Endothelial cell of umbilical vein (primary cell): ENCODE measurements at regions not wholly inside any gene's neighbourhood (a gene's known extent, or its start where the extent isn't known, plus 50 kb on each side); places are given as distances from the start of the nearest gene placed in this dataset.

Experiments used
- BruUV-seq: library from RNA; stranded (reverse); fragments of 400-500 nt; replicated peaks from 2 replicates; lab custom pipeline; 2021; lab: Mats Ljungman, UMichigan
- CTCF ChIA-PET: fragments of 300-600, 350-600 bp; sonication (Branson Sonifier 250); formaldehyde crosslinking; loops from one replicate; lab custom pipeline; 2021; ENCODE audit warnings: antibody characterized with exemption, inconsistent platforms; lab: Charles Lee
- POLR2A ChIA-PET: fragments of 300-600, 350-600 bp; sonication (Branson Sonifier 250); formaldehyde crosslinking; loops from one replicate; lab custom pipeline; 2021; ENCODE audit warnings: antibody characterized with exemption, inconsistent platforms; lab: Charles Lee
- DNase-seq: peaks from one replicate; pipeline ENCODE4 v3.0.0-alpha.2; 2011; ENCODE audit warnings: low read depth, low spot score
- FAIRE-seq: peaks from 2 replicates; lab custom pipeline; 2011; peaks lifted over from hg19 to GRCh38; lab: Jason Lieb, UNC
- H2AFZ ChIP-seq: 2 replicates; pipeline ENCODE4 v1.6.0; 2012; ENCODE audit warnings: low read depth, low read length, control low read depth, inconsistent platforms
- H3K27ac ChIP-seq: 2 replicates; pipeline ENCODE4 v1.5.1; 2011; ENCODE audit warnings: low read depth, mild to moderate bottlenecking, control low read depth, low read length, moderate library complexity; ENCODE audit not compliant: insufficient read depth
- H3K27me3 ChIP-seq, 2 experiments: 2 replicates each; pipeline versions ENCODE4 v1.6.0 to v1.6.1; 2011; ENCODE audit warnings: low read length in 2 of 2, mixed read lengths in 1 of 2; ENCODE audit not compliant: control insufficient read depth in 2 of 2, insufficient read depth in 2 of 2
- H3K36me3 ChIP-seq, 2 experiments: 2 replicates in 1 of 2; 3 replicates in 1 of 2; pipeline ENCODE4 v1.5.1; 2011; ENCODE audit warnings: low read length in 2 of 2, mild to moderate bottlenecking in 1 of 2, moderate library complexity in 1 of 2; ENCODE audit not compliant: control insufficient read depth in 2 of 2, insufficient read depth in 2 of 2; ENCODE audit errors: extremely low read depth in 1 of 2
- H3K4me1 ChIP-seq: 3 replicates; pipeline ENCODE4 v1.5.1; 2011; ENCODE audit warnings: mild to moderate bottlenecking, low read length; ENCODE audit not compliant: control insufficient read depth, insufficient read depth; ENCODE audit errors: extremely low read depth
- H3K4me2 ChIP-seq: 2 replicates; pipeline ENCODE4 v1.6.1; 2011; ENCODE audit warnings: low read length, control low read depth, mixed read lengths; ENCODE audit not compliant: insufficient read depth
- H3K4me3 ChIP-seq, 3 experiments: fragments of 200-600 bp in 1 of 3; sonication (generic), shearing (Covaris generic) in 1 of 3; replicated peaks in 1 of 3; 2 replicates each; pipeline ENCODE4 v1.5.1; 2011 to 2016; ENCODE audit warnings: control low read depth in 3 of 3, low read length in 3 of 3, mild to moderate bottlenecking in 2 of 3, inconsistent platforms in 1 of 3, low read depth in 1 of 3, moderate library complexity in 1 of 3; ENCODE audit not compliant: insufficient read depth in 1 of 3
- H3K79me2 ChIP-seq: 2 replicates; pipeline ENCODE4 v1.6.0; 2012; ENCODE audit warnings: low read length, inconsistent platforms; ENCODE audit not compliant: control insufficient read depth, insufficient read depth
- H3K9ac ChIP-seq: replicated peaks from 2 replicates; pipeline ENCODE3; 2011; ENCODE audit warnings: low read length, control low read depth; ENCODE audit not compliant: insufficient read depth; ENCODE audit errors: extremely low read depth
- H3K9me1 ChIP-seq: replicated peaks from 3 replicates; pipeline ENCODE4 v1.6.0; 2011; ENCODE audit warnings: mild to moderate bottlenecking, low read length; ENCODE audit not compliant: control insufficient read depth, insufficient read depth; ENCODE audit errors: extremely low read depth
- H3K9me3 ChIP-seq: replicated peaks from 2 replicates; pipeline ENCODE4 v1.5.1; 2012; ENCODE audit warnings: low read length, inconsistent platforms; ENCODE audit not compliant: control insufficient read depth, insufficient read depth
- H4K20me1 ChIP-seq: replicated peaks from 2 replicates; pipeline ENCODE3; 2011; ENCODE audit warnings: mild to moderate bottlenecking, low read length; ENCODE audit not compliant: control insufficient read depth, insufficient read depth; ENCODE audit errors: extremely low read depth
- EZH2 ChIP-seq: IDR thresholded peaks from 2 replicates; pipeline ENCODE4 v1.6.1; 2012; ENCODE audit warnings: borderline replicate concordance, low read depth, mild to moderate bottlenecking, moderate library complexity, low read length, inconsistent platforms; ENCODE audit not compliant: severe bottlenecking
- FOS ChIP-seq: IDR thresholded peaks from 2 replicates; pipeline ENCODE4 v1.6.1; 2011; ENCODE audit warnings: mild to moderate bottlenecking, low read length, moderate library complexity, borderline replicate concordance; ENCODE audit not compliant: insufficient read depth
- GATA2 ChIP-seq: IDR thresholded peaks from 2 replicates; pipeline ENCODE4 v1.7.0; 2011; ENCODE audit warnings: low read depth, mild to moderate bottlenecking, moderate library complexity, mixed read lengths, low read length; ENCODE audit not compliant: insufficient read length, insufficient read depth
- JUN ChIP-seq: IDR thresholded peaks from 2 replicates; pipeline ENCODE4 v1.6.1; 2011; ENCODE audit warnings: borderline replicate concordance, low read depth; ENCODE audit not compliant: insufficient read length, insufficient read depth
- MYC ChIP-seq: IDR thresholded peaks from one replicate; pipeline ENCODE4 v1.6.1; 2011; ENCODE audit warnings: mild to moderate bottlenecking, low read depth, low read length
- POLR2A ChIP-seq: IDR thresholded peaks from 2 replicates; pipeline ENCODE4 v1.6.1; 2012; ENCODE audit warnings: low read depth, mild to moderate bottlenecking, control low read depth, low read length
- POLR2AphosphoS5 ChIP-seq: IDR thresholded peaks from 2 replicates; pipeline ENCODE4 v1.6.1; 2012; ENCODE audit warnings: low read depth, mild to moderate bottlenecking, control low read depth, low read length, moderate library complexity; ENCODE audit not compliant: insufficient read depth
- dilution Hi-C: fragments of 300-500 bp; cut with MboI; formaldehyde crosslinking; loops from one replicate; pipeline ENCODE4 v1.15.0; 2019; ENCODE audit warnings: low sequenced_read_pairs; ENCODE audit not compliant: extremely low pct_ligation_motif_present
- intact Hi-C: fragments of 100-400 bp; cut with micrococcal nuclease; formaldehyde crosslinking; loops from one replicate; pipeline ENCODE4 v1.10.0; 2022
- TF ChIP-seq, protein P1 (sequence below), 2 donors: IDR thresholded peaks; 1 replicate in 1 of 2; 2 replicates in 1 of 2; pipeline ENCODE4 v1.5.1; 2011; ENCODE audit warnings: low read length in 2 of 2, mild to moderate bottlenecking in 2 of 2, moderate library complexity in 2 of 2, control low read depth in 1 of 2, inconsistent platforms in 1 of 2, low read depth in 1 of 2; ENCODE audit not compliant: insufficient read depth in 1 of 2; ENCODE audit errors: extremely low read depth in 1 of 2
- TF ChIP-seq, protein P2 (sequence below): IDR thresholded peaks from 2 replicates; pipeline ENCODE4 v1.6.1; 2011; ENCODE audit not compliant: insufficient read depth, insufficient read length

- POLR2A ChIA-PET, result no interaction called here
- Histone ChIP-seq H3K4me3 (no peak overlapping the region), H3K9me1 (no peaks in the 10 kb centered on the region), H3K79me2 (no peaks in the 10 kb centered on the region), H3K9me3 (no peaks in the 10 kb centered on the region), H3K27me3 (no peaks in the 10 kb centered on the region), H3K4me2 (no peak overlapping the region), H2AFZ (no peak overlapping the region), H3K36me3 (no peaks in the 10 kb centered on the region), H3K4me1 (no peaks in the 10 kb centered on the region), H3K9ac (no peak overlapping the region), H3K27ac (no peak overlapping the region), H4K20me1 (no peaks in the 10 kb centered on the region)
- intact Hi-C loops, result no loop called here
- no peak for FAIRE-seq
- DNase-seq, result no peak
- CTCF ChIA-PET, result no interaction called here
- dilution Hi-C loops, result no loop called here
- BruUV-seq, result no TSS peak
- TF ChIP-seq JUN (no peak), GATA2 (no peak), FOS (no peak), EZH2 (no peak), POLR2A (no peak), POLR2AphosphoS5 (no peak), MYC (no peak)
- TF ChIP-seq, protein P1, sequence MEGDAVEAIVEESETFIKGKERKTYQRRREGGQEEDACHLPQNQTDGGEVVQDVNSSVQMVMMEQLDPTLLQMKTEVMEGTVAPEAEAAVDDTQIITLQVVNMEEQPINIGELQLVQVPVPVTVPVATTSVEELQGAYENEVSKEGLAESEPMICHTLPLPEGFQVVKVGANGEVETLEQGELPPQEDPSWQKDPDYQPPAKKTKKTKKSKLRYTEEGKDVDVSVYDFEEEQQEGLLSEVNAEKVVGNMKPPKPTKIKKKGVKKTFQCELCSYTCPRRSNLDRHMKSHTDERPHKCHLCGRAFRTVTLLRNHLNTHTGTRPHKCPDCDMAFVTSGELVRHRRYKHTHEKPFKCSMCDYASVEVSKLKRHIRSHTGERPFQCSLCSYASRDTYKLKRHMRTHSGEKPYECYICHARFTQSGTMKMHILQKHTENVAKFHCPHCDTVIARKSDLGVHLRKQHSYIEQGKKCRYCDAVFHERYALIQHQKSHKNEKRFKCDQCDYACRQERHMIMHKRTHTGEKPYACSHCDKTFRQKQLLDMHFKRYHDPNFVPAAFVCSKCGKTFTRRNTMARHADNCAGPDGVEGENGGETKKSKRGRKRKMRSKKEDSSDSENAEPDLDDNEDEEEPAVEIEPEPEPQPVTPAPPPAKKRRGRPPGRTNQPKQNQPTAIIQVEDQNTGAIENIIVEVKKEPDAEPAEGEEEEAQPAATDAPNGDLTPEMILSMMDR (IDR thresholded peaks at IDR 0.05; ENCODE audit: extremely low read depth in 1 of 2, insufficient read depth in 1 of 2, low read depth in 1 of 2, low read length in 2 of 2), result no peak
- TF ChIP-seq, protein P2, sequence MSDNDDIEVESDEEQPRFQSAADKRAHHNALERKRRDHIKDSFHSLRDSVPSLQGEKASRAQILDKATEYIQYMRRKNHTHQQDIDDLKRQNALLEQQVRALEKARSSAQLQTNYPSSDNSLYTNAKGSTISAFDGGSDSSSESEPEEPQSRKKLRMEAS, result no peak
Measured at GRCh38 chr18:64270608-64271007, 121.7 kb upstream of the LINC00305 start.
